ENCODE measurements at regions not wholly inside any gene's neighbourhood (a gene's known extent, or its start where the extent isn't known, plus 50 kb on each side); places are given as distances from the start of the nearest gene placed in this dataset.

GRCh38 chr4:152234571-152234970, 301.3 kb downstream of the FBXW7 start:
- DNase-seq, result no peak

DNA sequence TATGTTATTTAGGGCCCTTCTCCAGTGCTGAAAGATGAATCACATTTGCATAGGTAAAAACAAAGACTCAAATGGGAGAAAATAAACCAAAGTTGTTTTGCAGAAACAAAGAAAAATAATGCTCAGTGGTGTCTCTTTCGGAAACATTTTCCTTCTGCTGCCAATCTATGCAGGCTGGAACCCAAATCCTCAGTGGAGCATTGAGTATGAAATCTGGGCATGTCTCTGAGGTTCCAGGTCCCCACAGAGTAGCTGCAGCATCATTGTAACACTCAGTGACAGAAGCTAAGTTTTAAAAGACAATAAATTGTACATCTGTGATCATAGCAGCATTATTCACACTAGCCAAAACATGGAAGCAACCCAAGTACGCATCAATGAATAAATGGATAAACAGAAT, 303.6 kb downstream of the FBXW7 start:
- no peak for DNase-seq

- DNase-seq, result no peak
Observed at GRCh38 chr4:152229782-152230289, 306.1 kb downstream of the FBXW7 start.

DNA sequence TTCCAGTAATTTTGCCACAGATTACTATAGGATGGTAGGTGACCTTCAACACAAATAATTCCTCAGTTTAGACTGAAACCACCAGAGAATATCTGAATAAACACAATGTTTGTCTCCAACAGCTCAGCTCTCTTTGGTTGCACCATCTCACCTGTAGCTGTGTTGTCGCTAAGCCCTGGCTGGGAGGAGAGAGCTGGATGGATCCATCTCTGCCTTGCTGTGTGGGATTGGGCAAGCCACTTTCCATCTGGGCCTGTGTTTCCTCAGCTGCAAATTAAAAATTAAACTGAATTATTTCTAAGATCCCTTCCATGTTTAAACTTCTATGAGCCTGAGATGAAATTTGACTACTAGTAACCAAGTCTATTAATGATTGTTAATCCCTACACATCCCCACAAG, 310.2 kb downstream of the FBXW7 start:
- DNase-seq, result no peak

GRCh38 chr4:152224721-152225420, 311.0 kb downstream of the FBXW7 start:
- no peak for DNase-seq

- no peak for DNase-seq
Observed at GRCh38 chr4:152224223-152224622, 311.7 kb downstream of the FBXW7 start.

- no peak for DNase-seq
Observed at GRCh38 chr4:152223600-152223999, 312.3 kb downstream of the FBXW7 start.

DNA sequence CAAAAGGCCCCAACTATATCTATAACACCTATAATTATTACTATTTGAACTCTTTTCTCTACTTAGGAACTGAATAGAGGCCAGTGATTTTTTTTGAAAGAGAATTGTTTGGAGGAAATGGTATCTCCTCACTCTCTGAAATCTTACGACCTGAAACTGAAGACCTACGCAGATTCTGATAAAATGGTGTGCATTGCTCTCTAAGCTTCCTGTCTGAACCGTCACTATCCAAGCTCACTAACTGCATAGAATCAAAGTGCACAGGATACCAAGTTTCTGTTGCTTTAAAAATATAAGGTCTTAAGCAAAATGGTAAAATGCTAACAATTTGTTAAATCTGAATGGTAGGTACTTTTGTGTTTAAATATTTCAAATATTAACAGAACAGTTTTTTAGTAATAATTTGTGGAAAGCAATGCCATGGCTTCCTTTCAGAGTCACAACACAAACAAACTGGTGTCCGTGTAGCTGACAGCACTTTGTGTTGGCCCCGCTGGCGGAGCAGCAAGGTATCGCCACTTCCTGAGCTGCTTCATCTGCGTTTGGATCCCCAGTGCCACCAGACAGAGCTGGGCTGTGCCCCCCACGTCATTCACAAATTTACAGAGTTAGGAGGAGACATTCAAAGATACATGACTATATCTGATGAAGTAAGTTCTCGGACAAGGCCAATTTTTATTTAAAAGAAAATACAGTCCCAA, 313.9 kb downstream of the FBXW7 start:
- DNase-seq, result no peak

DNA sequence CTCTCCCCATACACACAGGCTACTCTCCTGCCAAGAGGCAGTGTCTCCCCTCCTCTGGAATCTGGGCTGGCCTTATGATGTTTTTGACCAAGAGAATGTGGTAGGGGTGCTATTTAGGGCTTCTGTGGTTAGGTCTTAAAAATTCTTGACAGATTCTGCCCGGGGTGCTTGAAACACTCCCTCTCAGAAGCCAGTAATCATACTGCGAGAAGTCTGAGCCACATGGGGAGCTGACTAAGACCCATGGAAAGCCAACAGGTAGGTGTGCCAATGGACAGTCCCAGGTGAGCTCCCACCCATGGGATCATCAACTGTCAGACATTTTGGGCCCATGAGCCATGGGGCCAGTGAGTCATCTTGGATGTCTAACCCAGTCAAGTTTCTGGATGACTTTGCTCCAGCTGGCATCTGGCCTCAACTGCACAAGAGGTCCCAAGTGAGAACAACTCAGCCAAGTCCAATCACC, 315.7 kb downstream of the FBXW7 start:
- DNase-seq, result no peak

DNA sequence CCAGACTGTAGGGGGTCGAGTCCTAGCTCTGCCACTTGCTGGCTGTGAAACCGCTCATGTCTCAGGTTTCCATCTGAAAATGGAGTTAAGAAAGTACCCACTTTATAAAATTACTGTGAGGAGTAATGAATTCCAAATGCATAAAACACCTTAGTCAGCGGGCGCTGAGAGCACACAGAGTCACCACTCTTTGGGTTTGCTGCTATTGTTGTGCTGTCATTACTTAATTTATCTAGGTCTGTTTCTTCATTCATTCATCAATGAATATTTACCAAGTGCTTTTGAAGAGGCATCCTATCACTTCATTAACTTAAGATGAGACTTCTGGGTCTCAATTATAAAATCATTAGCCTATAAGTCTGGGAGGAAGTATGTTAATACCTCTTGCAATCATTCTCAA, 317.3 kb downstream of the FBXW7 start:
- no peak for DNase-seq

GRCh38 chr4:152217896-152218295, 318.0 kb downstream of the FBXW7 start:
- DNase-seq, result no peak

DNA sequence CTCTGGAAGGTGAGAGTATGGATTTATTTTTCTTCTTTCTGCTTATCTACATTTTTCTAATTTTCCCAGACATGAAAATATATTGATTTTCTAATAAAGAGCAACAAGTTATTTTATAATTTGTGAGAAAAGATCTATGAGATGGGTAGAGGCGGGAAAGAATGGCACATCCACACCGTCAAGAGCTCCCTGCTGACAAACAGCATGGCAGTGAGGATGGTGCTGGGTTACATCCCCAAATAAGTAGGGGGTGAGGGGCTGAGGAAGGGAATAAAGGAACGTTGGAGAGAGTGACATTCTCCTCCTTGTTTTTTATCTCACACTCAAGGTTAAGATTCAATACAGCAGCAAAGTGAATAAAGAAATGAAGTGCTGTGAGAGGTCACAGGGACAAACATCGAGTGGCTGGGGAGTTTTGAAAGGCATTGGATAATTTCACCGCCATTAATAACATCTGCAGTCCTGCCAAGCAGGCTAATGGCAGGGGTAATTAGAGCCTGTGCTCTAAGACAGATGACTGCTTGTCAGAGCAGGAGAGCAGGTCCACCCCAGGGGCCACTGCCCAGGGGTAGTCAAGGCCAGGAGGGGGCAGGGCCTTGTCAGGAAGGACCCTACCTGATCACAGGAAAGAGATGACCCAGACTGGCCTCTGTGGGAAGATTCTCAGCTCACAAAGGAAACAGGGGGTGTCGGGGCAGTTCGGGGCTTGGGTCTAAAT, 323.8 kb downstream of the FBXW7 start:
- DNase-seq, result no peak

GRCh38 chr4:152209772-152210493, 326.0 kb downstream of the FBXW7 start:
- no peak for DNase-seq

- DNase-seq, result no peak
Observed at GRCh38 chr4:152207378-152207720, 328.5 kb downstream of the FBXW7 start.

- no peak for DNase-seq
Observed at GRCh38 chr4:152206646-152207377, 329.1 kb downstream of the FBXW7 start.

- DNase-seq, result no peak
Observed at GRCh38 chr4:152206185-152206584, 329.7 kb downstream of the FBXW7 start.

DNA sequence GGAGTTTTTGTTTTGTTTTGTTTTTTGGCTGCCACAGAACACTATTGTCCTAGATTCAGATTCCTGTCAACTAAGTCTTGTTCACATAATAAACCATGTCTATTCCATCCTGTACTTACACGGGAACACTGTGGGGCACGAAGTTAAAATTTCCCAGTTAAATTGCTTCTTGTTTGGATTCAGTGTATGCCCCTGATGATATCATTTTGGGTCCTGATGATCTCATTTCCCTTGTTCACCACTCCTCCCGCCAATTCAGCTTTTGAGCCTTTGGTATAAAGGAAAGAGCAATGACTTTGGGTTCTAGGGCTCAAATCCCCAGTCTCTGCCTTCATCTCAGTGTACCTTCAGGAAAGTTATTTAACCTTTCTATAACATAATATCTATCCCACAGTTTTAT, 333.5 kb downstream of the FBXW7 start:
- no peak for DNase-seq

DNA sequence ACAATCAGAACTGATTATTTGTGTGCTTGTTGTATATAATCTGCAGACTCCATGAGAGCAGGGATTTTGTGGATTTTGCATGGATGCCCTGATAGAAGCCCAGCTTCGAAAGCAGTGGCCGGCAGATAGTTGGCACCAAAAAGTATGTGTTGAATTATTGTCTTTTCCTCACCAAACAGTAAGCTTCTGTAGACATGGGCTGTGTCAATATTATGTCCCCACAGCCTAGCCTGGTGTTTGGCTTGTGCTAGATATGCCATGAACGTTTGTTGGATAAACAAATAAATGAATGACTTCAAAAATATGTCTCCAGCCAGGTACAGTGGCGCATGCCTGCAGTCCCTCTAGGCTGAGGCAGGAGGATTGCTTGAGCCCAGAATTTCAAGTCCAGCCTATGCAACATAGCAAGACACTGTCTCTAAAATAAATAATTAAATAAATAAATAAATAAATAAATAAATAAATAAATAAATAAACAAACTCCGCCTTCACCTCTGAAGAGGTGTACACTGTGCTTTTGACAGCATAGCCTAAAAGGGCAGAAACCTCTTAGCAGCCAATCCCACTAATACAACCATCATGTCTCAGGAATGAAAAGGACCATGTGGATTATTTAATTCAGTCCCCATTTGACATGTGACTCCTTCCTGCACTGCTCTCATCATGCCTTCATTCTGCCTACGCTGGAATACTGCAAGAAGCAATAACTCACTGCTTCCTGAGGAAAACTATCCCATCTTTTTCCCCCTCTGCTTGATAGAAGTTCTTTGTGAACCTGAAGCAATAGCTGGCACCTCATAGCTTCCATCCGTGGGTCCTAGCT, 335.2 kb downstream of the FBXW7 start:
- no peak for DNase-seq

DNA sequence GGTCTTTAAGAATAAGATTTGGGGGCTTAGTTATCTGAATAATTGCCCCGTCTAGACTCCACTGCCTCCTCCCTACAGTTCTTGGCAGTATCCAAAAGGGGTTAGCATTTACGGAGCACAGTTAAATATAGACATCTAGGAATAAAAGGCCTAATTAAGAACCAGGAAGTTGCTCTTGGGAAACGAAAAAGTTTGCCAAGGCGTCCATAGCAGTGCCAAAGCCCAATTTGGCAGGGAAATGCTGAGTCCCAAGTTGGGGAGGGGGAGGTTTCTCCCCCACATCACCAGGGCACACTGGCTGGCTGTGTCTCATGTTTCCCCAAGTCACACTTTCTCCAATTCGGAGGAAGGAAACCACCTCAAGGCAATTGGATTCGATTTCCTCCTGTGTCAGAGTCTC, 338.7 kb downstream of the FBXW7 start:
- DNase-seq, result no peak

- DNase-seq, result no peak
Observed at GRCh38 chr4:152195888-152196287, 340.0 kb downstream of the FBXW7 start.

GRCh38 chr4:152193059-152193458, 342.8 kb downstream of the FBXW7 start:
- DNase-seq, result no peak

GRCh38 chr4:152190907-152191306, 345.0 kb downstream of the FBXW7 start:
- DNase-seq, result no peak
